ENCODE measurements at regions not wholly inside any gene's neighbourhood (a gene's known extent, or its start where the extent isn't known, plus 50 kb on each side); places are given as distances from the start of the nearest gene placed in this dataset.

GRCh38 chrX:67480789-67481188 is 63.0 kb upstream of the AR start:
- TF ChIP-seq CTCF (IDR thresholded peaks at IDR 0.05) (no peak), POLR2A (IDR thresholded peaks at IDR 0.05) (no peak)

Measured in uterus (tissue), 2 donors.